Liver (tissue), 8 donors: ENCODE measurements at regions not wholly inside any gene's neighbourhood (a gene's known extent, or its start where the extent isn't known, plus 50 kb on each side); places are given as distances from the start of the nearest gene placed in this dataset.

Experiments used
- DNase-seq: peaks from one replicate; pipeline ENCODE4 v3.0.0-alpha.2; 2017; ENCODE audit warnings: low spot score
- H3K27ac ChIP-seq, 2 donors: one replicate each; pipeline ENCODE4 v1.7.0; 2013; ENCODE audit warnings: inconsistent platforms in 2 of 2, low read length in 2 of 2, control low read depth in 1 of 2, low read depth in 1 of 2, mild to moderate bottlenecking in 1 of 2
- H3K27me3 ChIP-seq, 4 donors: one replicate each; pipeline versions ENCODE4 v1.6.1 to v1.7.0; 2013; ENCODE audit warnings: low read length in 3 of 4, inconsistent platforms in 1 of 4, mild to moderate bottlenecking in 1 of 4, moderate library complexity in 1 of 4; ENCODE audit not compliant: control insufficient read depth in 4 of 4, insufficient read depth in 4 of 4
- H3K36me3 ChIP-seq, 4 donors: one replicate each; pipeline versions ENCODE4 v1.6.1 to v1.7.0; 2013; ENCODE audit warnings: low read length in 3 of 4, mild to moderate bottlenecking in 3 of 4, low read depth in 1 of 4, moderate library complexity in 1 of 4; ENCODE audit not compliant: control insufficient read depth in 4 of 4, insufficient read depth in 3 of 4
- H3K4me1 ChIP-seq, 4 donors: one replicate each; pipeline versions ENCODE4 v1.6.1 to v1.7.0; 2013; ENCODE audit warnings: low read length in 3 of 4, mild to moderate bottlenecking in 3 of 4, moderate library complexity in 1 of 4; ENCODE audit not compliant: control insufficient read depth in 4 of 4, insufficient read depth in 4 of 4
- H3K4me3 ChIP-seq, 3 donors: one replicate each; pipeline versions ENCODE4 v1.6.1 to v1.7.0; 2013; ENCODE audit warnings: low read length in 3 of 3, control low read depth in 1 of 3, low read depth in 1 of 3, mild to moderate bottlenecking in 1 of 3
- H3K9ac ChIP-seq, 2 donors: one replicate each; pipeline ENCODE4 v1.7.0; 2013; ENCODE audit warnings: low read length in 2 of 2, mild to moderate bottlenecking in 2 of 2, moderate library complexity in 2 of 2, control low read depth in 1 of 2, low read depth in 1 of 2
- H3K9me3 ChIP-seq, 4 donors: one replicate each; pipeline versions ENCODE4 v1.6.1 to v1.7.0; 2013; ENCODE audit warnings: low read length in 3 of 4; ENCODE audit not compliant: control insufficient read depth in 4 of 4
- ATF3 ChIP-seq: IDR thresholded peaks from 2 replicates; pipeline ENCODE4 v1.6.1; 2016; ENCODE audit warnings: antibody characterized with exemption
- CTCF ChIP-seq: fragments of 150-350 bp; IDR thresholded peaks from 2 replicates; pipeline ENCODE4 v1.5.1; 2017; ENCODE audit warnings: improper control_type of control experiment, low read depth, low read length; ENCODE audit not compliant: missing input control
- EGR1 ChIP-seq, 2 donors: IDR thresholded peaks; 2 replicates each; pipeline ENCODE4 v1.6.1; 2016 to 2018; ENCODE audit warnings: antibody characterized with exemption in 2 of 2, low read depth in 2 of 2
- FOXA1 ChIP-seq: IDR thresholded peaks from 2 replicates; pipeline ENCODE4 v1.6.1; 2016; ENCODE audit warnings: antibody characterized with exemption
- FOXA2 ChIP-seq: IDR thresholded peaks from 2 replicates; pipeline ENCODE4 v1.6.1; 2016; ENCODE audit warnings: antibody characterized with exemption
- GABPA ChIP-seq, 2 donors: IDR thresholded peaks in 1 of 2; conservative IDR thresholded peaks in 1 of 2; 2 replicates each; pipeline ENCODE4 v1.6.1; 2016; ENCODE audit warnings: antibody characterized with exemption in 2 of 2, mild to moderate bottlenecking in 1 of 2, moderate library complexity in 1 of 2
- HNF4A ChIP-seq, 2 donors: conservative IDR thresholded peaks; 2 replicates each; pipeline ENCODE4 v1.6.1; 2016; ENCODE audit warnings: antibody characterized with exemption in 2 of 2, mild to moderate bottlenecking in 2 of 2
- HNF4G ChIP-seq: IDR thresholded peaks from 2 replicates; pipeline ENCODE4 v1.6.1; 2016; ENCODE audit warnings: antibody characterized with exemption
- JUND ChIP-seq, 2 donors: IDR thresholded peaks; 2 replicates each; pipeline ENCODE4 v1.6.1; 2016; ENCODE audit warnings: antibody characterized with exemption in 2 of 2
- MAX ChIP-seq: IDR thresholded peaks from 2 replicates; pipeline ENCODE4 v1.6.1; 2016; ENCODE audit warnings: antibody characterized with exemption
- NR2F2 ChIP-seq: IDR thresholded peaks from 2 replicates; pipeline ENCODE4 v1.6.1; 2016; ENCODE audit warnings: antibody characterized with exemption
- RAD21 ChIP-seq, 2 donors: IDR thresholded peaks; 2 replicates each; pipeline ENCODE4 v1.6.1; 2016; ENCODE audit warnings: antibody characterized with exemption in 2 of 2, mild to moderate bottlenecking in 2 of 2
- REST ChIP-seq: IDR thresholded peaks from 2 replicates; pipeline ENCODE4 v1.6.1; 2016; ENCODE audit warnings: antibody characterized with exemption, mild to moderate bottlenecking
- RXRA ChIP-seq, 2 donors: IDR thresholded peaks; 2 replicates each; pipeline ENCODE4 v1.6.1; 2017 to 2018; ENCODE audit warnings: antibody characterized with exemption in 2 of 2, mild to moderate bottlenecking in 1 of 2
- SP1 ChIP-seq: IDR thresholded peaks from 2 replicates; pipeline ENCODE4 v1.6.1; 2018; ENCODE audit warnings: antibody characterized with exemption, mild to moderate bottlenecking
- TAF1 ChIP-seq: conservative IDR thresholded peaks from 2 replicates; pipeline ENCODE4 v1.6.1; 2016; ENCODE audit warnings: antibody characterized with exemption, mild to moderate bottlenecking
- YY1 ChIP-seq: IDR thresholded peaks from 2 replicates; pipeline ENCODE4 v1.6.1; 2016; ENCODE audit warnings: antibody characterized with exemption, mild to moderate bottlenecking
- WGBS: extraction: QIAGEN DNeasy Blood & Tissue Kit; methylation state at CpG from one replicate; pipeline ENCODE4 v1.1.7; 2013; 5-methylcytosine and 5-hydroxymethylcytosine counted together
- donor health status: healthy.
- donor health status: healthy.
- donor health status: healthy.
- donor health status: healthy.
- donor health status: healthy.

GRCh38 chr5:2488593-2488992 is 262.9 kb downstream of the IRX2 start:
- Histone ChIP-seq H3K9me3 (no peaks in the 10 kb centered on the region), H3K4me3 (no peak overlapping the region), H3K27ac (no peak overlapping the region), H3K4me1 (no peaks in the 10 kb centered on the region), H3K27me3 (no peaks in the 10 kb centered on the region), H3K9ac (no peak overlapping the region), H3K36me3 (no peaks in the 10 kb centered on the region)
- TF ChIP-seq FOXA1, result no peak
- WGBS, result 84% methylated on average over 9 of the region's 9 CpGs
- no peak for DNase-seq

- Histone ChIP-seq H3K27me3 (no peaks in the 10 kb centered on the region), H3K36me3 (no peaks in the 10 kb centered on the region), H3K27ac (no peak overlapping the region), H3K4me3 (no peak overlapping the region), H3K9ac (no peak overlapping the region), H3K4me1 (no peaks in the 10 kb centered on the region), H3K9me3 (no peaks in the 10 kb centered on the region)
- WGBS, result 74% methylated on average over 2 of the region's 2 CpGs
- no peak for DNase-seq
- TF ChIP-seq MAX, result no peak
- no peak for TF ChIP-seq NR2F2
- no peak for TF ChIP-seq HNF4A (conservative IDR thresholded peaks at IDR 0.05)
- TF ChIP-seq ATF3, result no peak
- no peak for TF ChIP-seq RAD21 (IDR thresholded peaks at IDR 0.05)
- TF ChIP-seq TAF1, result no peak
- no peak for TF ChIP-seq CTCF
- no peak for TF ChIP-seq YY1
- TF ChIP-seq SP1, result no peak
- TF ChIP-seq REST, result no peak
- no peak for TF ChIP-seq HNF4G
- TF ChIP-seq FOXA1, result no peak
- TF ChIP-seq JUND (IDR thresholded peaks at IDR 0.05), result no peak
- TF ChIP-seq EGR1 (IDR thresholded peaks at IDR 0.05; ENCODE audit: low read depth in 2 of 2), result no peak
- no peak for TF ChIP-seq GABPA (IDR thresholded peaks at IDR 0.05 in 1 of 2, conservative IDR thresholded peaks at IDR 0.05 in 1 of 2)
- no peak for TF ChIP-seq RXRA (IDR thresholded peaks at IDR 0.05)
- no peak for TF ChIP-seq FOXA2
These were observed 264.2 kb downstream of the IRX2 start for GRCh38 chr5:2487152-2487763.
